Right lobe of liver (tissue), 6 donors: ENCODE measurements at regions not wholly inside any gene's neighbourhood (a gene's known extent, or its start where the extent isn't known, plus 50 kb on each side); places are given as distances from the start of the nearest gene placed in this dataset.

Source experiments
- ATAC-seq, 4 donors: fragments of 200-7000 bp; cut with Tn5 transposase; one replicate each; pipeline ENCODE4 v1.9.1; 2020; ENCODE audit warnings: mild to moderate bottlenecking in 4 of 4, moderate library complexity in 4 of 4
- DNase-seq, 3 donors: peaks; one replicate each; pipeline ENCODE4 v3.0.0-alpha.2; 2020
- H3K27ac ChIP-seq, 3 donors: fragments of 200-600 bp; one replicate each; pipeline ENCODE4 v1.8.0; 2022
- H3K27me3 ChIP-seq, 2 donors: fragments of 200-600 bp; one replicate each; pipeline ENCODE4 v1.8.0; 2022
- H3K36me3 ChIP-seq, 4 donors: fragments of 200-600 bp; sonication (generic) in 1 of 4; one replicate each; pipeline versions ENCODE4 v1.5.1 to v1.8.0; 2017 to 2022; ENCODE audit warnings: control low read depth in 1 of 4
- H3K4me1 ChIP-seq, 4 donors: fragments of 200-600 bp; sonication (generic) in 1 of 4; one replicate each; pipeline versions ENCODE4 v1.5.1 to v1.8.0; 2017 to 2022; ENCODE audit warnings: control low read depth in 1 of 4
- H3K4me3 ChIP-seq, 3 donors: fragments of 200-600 bp; one replicate each; pipeline ENCODE4 v1.8.0; 2022
- H3K9me3 ChIP-seq, 4 donors: fragments of 200-600 bp; sonication (generic) in 1 of 4; one replicate each; pipeline versions ENCODE4 v1.5.1 to v1.8.0; 2017 to 2022; ENCODE audit warnings: control low read depth in 1 of 4
- POLR2A ChIP-seq: fragments of 450-650 bp; IDR thresholded peaks from one replicate; pipeline ENCODE4 v1.6.1; 2017; ENCODE audit warnings: antibody characterized with exemption, mild to moderate bottlenecking
- WGBS: methylation state at CpG from one replicate; pipeline ENCODE4 v1.1.6; 2018; ENCODE audit warnings: low coverage, low lambda C conversion rate; ENCODE audit not compliant: insufficient coverage; ENCODE audit errors: missing lambda C conversion rate; 5-methylcytosine and 5-hydroxymethylcytosine counted together
- intact Hi-C, 2 donors: fragments of 100-400 bp; cut with DNase I; formaldehyde crosslinking; loops; one replicate each; pipeline versions ENCODE4 v1.11.2 to v1.14.1; 2022
- TF ChIP-seq, protein P1 (sequence below), 4 donors: fragments of 200-600 bp in 3 of 4; fragments of 450-650 bp in 1 of 4; IDR thresholded peaks; one replicate each; pipeline versions ENCODE4 v1.5.1 to v1.8.0; 2016 to 2022; ENCODE audit warnings: antibody characterized with exemption in 4 of 4, mild to moderate bottlenecking in 2 of 4
- donor health status: DM: no; HTN: yes; CAD: no.
- donor health status: DM: no; HTN: no; CAD: no.
- donor health status: DM: no; HTN: no; CAD: no.
- donor health status: DM: no; HTN: yes; CAD: no.
- donor health status: DM: no; HTN: yes; CAD: no.

DNA sequence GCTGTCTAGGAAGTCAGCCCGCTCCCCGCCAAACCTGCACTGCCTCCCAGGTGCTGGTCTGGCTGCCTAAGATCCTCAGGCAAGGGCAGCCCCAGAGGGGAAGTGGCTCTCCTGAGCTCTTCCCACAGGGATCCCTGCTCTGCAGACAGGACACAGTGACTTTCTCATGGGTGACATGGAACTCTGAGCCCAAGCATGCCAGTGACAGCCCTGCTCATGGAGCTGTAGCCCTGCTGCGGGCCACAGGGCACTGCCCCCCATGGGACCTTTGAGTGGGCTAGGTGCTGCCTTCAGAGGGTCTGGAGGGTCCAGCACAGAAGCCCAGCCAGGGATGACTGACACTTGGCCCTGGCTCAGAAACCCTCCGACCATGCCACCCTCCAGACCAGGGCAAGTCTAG is 109.1 kb downstream of the TUBA3C start:
- H3K36me3 ChIP-seq, result no peaks in the 10 kb centered on the region
- no peak for TF ChIP-seq POLR2A
- TF ChIP-seq, protein P1, sequence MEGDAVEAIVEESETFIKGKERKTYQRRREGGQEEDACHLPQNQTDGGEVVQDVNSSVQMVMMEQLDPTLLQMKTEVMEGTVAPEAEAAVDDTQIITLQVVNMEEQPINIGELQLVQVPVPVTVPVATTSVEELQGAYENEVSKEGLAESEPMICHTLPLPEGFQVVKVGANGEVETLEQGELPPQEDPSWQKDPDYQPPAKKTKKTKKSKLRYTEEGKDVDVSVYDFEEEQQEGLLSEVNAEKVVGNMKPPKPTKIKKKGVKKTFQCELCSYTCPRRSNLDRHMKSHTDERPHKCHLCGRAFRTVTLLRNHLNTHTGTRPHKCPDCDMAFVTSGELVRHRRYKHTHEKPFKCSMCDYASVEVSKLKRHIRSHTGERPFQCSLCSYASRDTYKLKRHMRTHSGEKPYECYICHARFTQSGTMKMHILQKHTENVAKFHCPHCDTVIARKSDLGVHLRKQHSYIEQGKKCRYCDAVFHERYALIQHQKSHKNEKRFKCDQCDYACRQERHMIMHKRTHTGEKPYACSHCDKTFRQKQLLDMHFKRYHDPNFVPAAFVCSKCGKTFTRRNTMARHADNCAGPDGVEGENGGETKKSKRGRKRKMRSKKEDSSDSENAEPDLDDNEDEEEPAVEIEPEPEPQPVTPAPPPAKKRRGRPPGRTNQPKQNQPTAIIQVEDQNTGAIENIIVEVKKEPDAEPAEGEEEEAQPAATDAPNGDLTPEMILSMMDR (IDR thresholded peaks at IDR 0.05), result no peak
- no peak overlapping the region for H3K4me3 ChIP-seq
- DNase-seq, result no peak
- H3K4me1 ChIP-seq, result no peaks in the 10 kb centered on the region
- WGBS, result no CpG with 5 or more reads among the region's 4 CpGs
- H3K9me3 ChIP-seq, result no peaks in the 10 kb centered on the region
- intact Hi-C loops, result no loop called here
- H3K27ac ChIP-seq, result no peak overlapping the region
- ATAC-seq, result peak in 1 of 4 donors; percentile 8
- no peaks in the 10 kb centered on the region for H3K27me3 ChIP-seq

DNA sequence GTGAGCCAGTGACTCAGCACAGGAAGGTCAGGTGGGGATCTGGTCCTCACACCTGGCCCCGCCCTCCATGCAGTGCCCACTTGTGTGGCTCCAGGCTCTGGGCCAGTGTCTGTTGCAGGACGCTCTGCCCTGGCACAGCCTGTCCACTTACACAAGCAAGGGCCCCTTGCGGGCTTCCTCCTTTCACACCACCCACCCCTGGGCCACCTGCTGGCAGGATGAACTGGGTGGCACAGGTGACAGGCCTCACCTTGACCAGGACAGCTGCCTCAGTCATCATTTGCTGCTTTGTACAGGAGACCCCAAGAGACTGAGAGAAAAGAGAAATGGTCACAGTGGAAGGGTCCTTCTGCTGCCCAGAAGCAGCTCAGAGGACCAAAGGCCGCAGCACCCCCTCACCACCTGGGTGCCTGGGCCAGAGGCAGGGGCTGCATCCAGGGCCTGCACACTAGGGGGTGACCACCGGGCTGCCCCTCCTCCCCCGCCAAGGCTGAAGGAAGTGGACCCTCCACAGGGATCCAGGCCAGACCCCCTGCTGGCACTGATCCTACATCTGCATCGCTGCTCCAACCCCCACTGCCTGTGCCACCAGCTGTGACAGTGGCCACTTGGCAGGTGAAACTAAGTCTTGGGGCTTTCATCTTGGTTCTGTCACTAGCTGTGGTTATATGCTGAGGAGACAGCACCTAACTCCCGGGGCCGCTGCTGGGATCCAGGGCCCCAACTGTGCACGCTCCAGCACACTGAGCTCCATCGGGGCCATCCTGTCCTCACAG is 110.3 kb downstream of the TUBA3C start:
- Histone ChIP-seq H3K27me3 (no peaks in the 10 kb centered on the region), H3K36me3 (no peaks in the 10 kb centered on the region), H3K4me3 (no peak overlapping the region), H3K9me3 (no peaks in the 10 kb centered on the region), H3K4me1 (no peaks in the 10 kb centered on the region), H3K27ac (no peak overlapping the region)
- intact Hi-C loops, result no loop called here
- TF ChIP-seq, protein P1 (IDR thresholded peaks at IDR 0.05), result no peak
- TF ChIP-seq POLR2A, result no peak
- DNase-seq (no peak), ATAC-seq (peak in 1 of 4 donors; percentile 25)
- 90% methylated on average over 2 of the region's 11 CpGs for WGBS

DNA sequence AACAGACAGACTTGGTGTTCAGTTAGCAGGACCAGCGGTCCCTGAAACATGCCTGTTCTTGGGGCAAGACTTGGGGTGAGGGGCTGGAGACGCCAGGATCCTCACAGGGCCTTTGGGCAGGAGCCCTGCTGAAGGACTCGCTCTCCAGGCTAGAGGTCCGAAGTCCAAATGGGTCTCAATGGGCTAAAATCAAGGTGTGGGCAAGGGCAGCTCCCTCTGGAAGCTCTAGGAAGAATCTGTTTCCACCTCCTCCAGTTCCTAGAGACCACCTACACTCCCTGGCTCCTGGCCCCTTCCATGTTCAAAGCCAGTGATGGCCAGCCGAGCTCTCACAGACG is 111.3 kb downstream of the TUBA3C start:
- no peak overlapping the region for H3K4me3 ChIP-seq
- TF ChIP-seq, protein P1 (IDR thresholded peaks at IDR 0.05), result no peak
- no peak for TF ChIP-seq POLR2A
- H3K27ac ChIP-seq, result no peak overlapping the region
- no peaks in the 10 kb centered on the region for H3K4me1 ChIP-seq
- no peaks in the 10 kb centered on the region for H3K36me3 ChIP-seq
- H3K9me3 ChIP-seq, result no peaks in the 10 kb centered on the region
- ATAC-seq, result no peak
- DNase-seq, result no peak
- WGBS, result 65% methylated on average over 2 of the region's 6 CpGs
- intact Hi-C loops, result no loop called here
- no peaks in the 10 kb centered on the region for H3K27me3 ChIP-seq

DNA sequence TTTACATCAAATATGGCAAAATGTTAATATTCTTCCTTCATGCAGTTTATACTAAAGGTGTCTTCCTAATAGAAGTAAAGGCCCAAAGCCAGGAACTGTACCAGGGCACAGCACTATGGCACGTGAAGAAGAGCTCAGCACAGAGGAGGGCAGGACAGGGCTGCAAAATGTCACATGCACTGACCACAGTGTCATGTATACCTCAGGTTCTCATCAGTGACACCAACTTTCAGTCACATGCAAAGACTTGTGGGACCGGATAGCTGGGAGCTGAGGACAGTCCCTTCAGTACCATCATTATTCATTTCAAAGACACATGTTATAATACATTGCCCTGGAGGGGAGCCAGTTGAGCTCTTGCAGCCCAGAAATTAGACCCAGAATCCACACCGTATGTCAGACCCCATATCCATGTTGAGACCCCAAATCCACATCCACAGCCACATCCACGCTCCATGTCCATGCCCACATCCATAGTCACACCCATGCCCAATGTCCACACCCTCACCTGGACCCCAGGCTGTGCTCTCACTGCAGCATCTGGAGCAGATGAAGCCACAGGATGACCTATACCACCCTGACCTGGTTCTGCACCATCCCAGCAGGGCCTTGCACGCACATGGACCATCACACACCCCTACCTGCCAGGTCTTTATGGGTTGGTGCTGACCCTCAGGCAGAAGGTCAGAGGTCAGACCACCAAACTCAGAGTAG is 111.8 kb downstream of the TUBA3C start:
- intact Hi-C loops, result no loop called here
- Histone ChIP-seq H3K9me3 (no peaks in the 10 kb centered on the region), H3K27me3 (no peaks in the 10 kb centered on the region), H3K36me3 (no peaks in the 10 kb centered on the region), H3K4me3 (no peak overlapping the region), H3K4me1 (no peaks in the 10 kb centered on the region), H3K27ac (no peak overlapping the region)
- TF ChIP-seq, protein P1 (IDR thresholded peaks at IDR 0.05), result no peak
- DNase-seq (no peak), ATAC-seq (peak in 1 of 4 donors; percentile 10)
- WGBS, result 59% methylated on average over 4 of the region's 5 CpGs
